Mesenchymal stem cell (in vitro differentiated cells and primary cell): ENCODE measurements at regions not wholly inside any gene's neighbourhood (a gene's known extent, or its start where the extent isn't known, plus 50 kb on each side); places are given as distances from the start of the nearest gene placed in this dataset.

Experiments
- DNase-seq: peaks from one replicate; pipeline ENCODE4 v3.0.0-alpha.2; 2013
- H2AFZ ChIP-seq: one replicate; pipeline ENCODE4 v1.6.1; 2013; ENCODE audit warnings: low read depth, mild to moderate bottlenecking, control low read depth, inconsistent platforms, low read length, moderate library complexity
- H2AK5ac ChIP-seq: 2 replicates; pipeline ENCODE4 v1.6.1; 2013; ENCODE audit warnings: low read length, moderate library complexity, mild to moderate bottlenecking, inconsistent platforms; ENCODE audit not compliant: severe bottlenecking
- H2BK120ac ChIP-seq: one replicate; pipeline ENCODE4 v1.6.1; 2013; ENCODE audit warnings: low read depth, mild to moderate bottlenecking, inconsistent platforms, low read length, moderate library complexity
- H2BK12ac ChIP-seq, 2 experiments: one replicate each; pipeline ENCODE4 v1.6.1; 2013; ENCODE audit warnings: inconsistent platforms in 2 of 2, low read length in 2 of 2, mild to moderate bottlenecking in 2 of 2, moderate library complexity in 2 of 2, control low read depth in 1 of 2
- H2BK15ac ChIP-seq: one replicate; pipeline ENCODE4 v1.6.1; 2013; ENCODE audit warnings: mild to moderate bottlenecking, low read depth, inconsistent platforms; ENCODE audit not compliant: poor library complexity, severe bottlenecking
- H2BK5ac ChIP-seq: 2 replicates; pipeline ENCODE4 v1.6.1; 2013; ENCODE audit warnings: low read depth, mild to moderate bottlenecking, low read length, control low read depth, inconsistent platforms; ENCODE audit not compliant: poor library complexity, severe bottlenecking
- H3K14ac ChIP-seq, 2 experiments: one replicate each; pipeline ENCODE4 v1.6.1; 2013; ENCODE audit warnings: inconsistent platforms in 2 of 2, low read length in 2 of 2, control low read depth in 1 of 2, mild to moderate bottlenecking in 1 of 2, moderate library complexity in 1 of 2
- H3K18ac ChIP-seq, 2 experiments: one replicate each; pipeline ENCODE4 v1.6.1; 2013; ENCODE audit warnings: inconsistent platforms in 2 of 2, low read length in 2 of 2, control low read depth in 1 of 2, low read depth in 1 of 2, mild to moderate bottlenecking in 1 of 2
- H3K23ac ChIP-seq, 2 experiments: one replicate each; pipeline ENCODE4 v1.6.1; 2013; ENCODE audit warnings: inconsistent platforms in 2 of 2, low read length in 2 of 2, mild to moderate bottlenecking in 2 of 2, moderate library complexity in 2 of 2, control low read depth in 1 of 2
- H3K27ac ChIP-seq: 2 replicates; pipeline ENCODE4 v1.5.1; 2013; ENCODE audit warnings: mild to moderate bottlenecking, moderate library complexity, low read length, control low read depth, inconsistent platforms; ENCODE audit not compliant: poor library complexity, severe bottlenecking
- H3K27me3 ChIP-seq, 2 experiments: 2 replicates each; pipeline versions ENCODE4 v1.6.1 to v1.7.0; 2013; ENCODE audit warnings: low read length in 2 of 2, mild to moderate bottlenecking in 2 of 2, moderate library complexity in 2 of 2, control low read depth in 1 of 2, inconsistent platforms in 1 of 2; ENCODE audit not compliant: control insufficient read depth in 1 of 2, insufficient read depth in 1 of 2
- H3K36me3 ChIP-seq, 2 experiments: 2 replicates each; pipeline versions ENCODE4 v1.6.1 to v1.7.0; 2013; ENCODE audit warnings: low read length in 2 of 2, control low read depth in 1 of 2, inconsistent platforms in 1 of 2, low read depth in 1 of 2, mild to moderate bottlenecking in 1 of 2; ENCODE audit not compliant: insufficient read depth in 2 of 2, control insufficient read depth in 1 of 2
- H3K4ac ChIP-seq, 2 experiments: one replicate each; pipeline ENCODE4 v1.6.1; 2013; ENCODE audit warnings: inconsistent platforms in 2 of 2, low read length in 2 of 2, mild to moderate bottlenecking in 2 of 2, moderate library complexity in 2 of 2, control low read depth in 1 of 2, low read depth in 1 of 2
- H3K4me1 ChIP-seq: 2 replicates; pipeline ENCODE4 v1.6.1; 2013; ENCODE audit warnings: low read depth, low read length, control low read depth; ENCODE audit not compliant: control insufficient read depth, insufficient read depth
- H3K4me2 ChIP-seq: 2 replicates; pipeline ENCODE4 v1.6.1; 2013; ENCODE audit warnings: low read length, mild to moderate bottlenecking, inconsistent platforms; ENCODE audit not compliant: poor library complexity, severe bottlenecking
- H3K4me3 ChIP-seq, 2 experiments: 2 replicates each; pipeline versions ENCODE4 v1.5.1 to v1.7.0; 2013; ENCODE audit warnings: low read length in 2 of 2, mild to moderate bottlenecking in 2 of 2, control low read depth in 1 of 2, low read depth in 1 of 2; ENCODE audit not compliant: insufficient read depth in 1 of 2
- H3K79me1 ChIP-seq: replicated peaks from 2 replicates; pipeline ENCODE4 v1.6.1; 2013; ENCODE audit warnings: mild to moderate bottlenecking, control low read depth, low read length, inconsistent platforms; ENCODE audit not compliant: poor library complexity, severe bottlenecking
- H3K9ac ChIP-seq: 2 replicates; pipeline ENCODE4 v1.7.0; 2013; ENCODE audit warnings: mild to moderate bottlenecking, low read length, moderate library complexity
- H3K9me3 ChIP-seq: 2 replicates; pipeline ENCODE4 v1.7.0; 2013; ENCODE audit warnings: mild to moderate bottlenecking, low read length; ENCODE audit not compliant: control insufficient read depth
- H4K8ac ChIP-seq: one replicate; pipeline ENCODE4 v1.6.1; 2013; ENCODE audit warnings: inconsistent platforms, mild to moderate bottlenecking, low read length, moderate library complexity
- H4K91ac ChIP-seq: one replicate; pipeline ENCODE4 v1.6.1; 2013; ENCODE audit warnings: mild to moderate bottlenecking, low read length, inconsistent platforms
- WGBS: methylation state at CpG from one replicate; pipeline ENCODE4 v1.1.7; 2013; ENCODE audit warnings: mixed read lengths; 5-methylcytosine and 5-hydroxymethylcytosine counted together

DNA sequence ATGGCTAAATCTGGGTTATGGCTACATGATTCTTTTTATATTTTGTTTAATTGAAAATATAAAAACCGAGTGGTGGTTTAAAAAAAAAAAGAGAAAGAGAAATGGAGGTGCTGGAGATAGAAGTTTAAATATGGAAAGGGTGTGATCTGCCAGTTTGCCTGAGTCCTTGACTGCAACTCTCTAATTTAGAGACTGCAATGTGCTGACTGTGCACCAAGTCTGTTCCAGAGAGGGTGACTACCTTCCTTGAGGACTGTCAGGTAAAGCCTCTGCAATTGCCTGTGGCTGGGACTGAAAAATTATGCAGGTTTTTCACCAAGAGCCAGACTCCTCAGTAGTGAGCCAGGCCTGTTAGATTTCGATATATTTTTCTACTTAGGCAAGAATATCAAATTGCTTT is 1326.3 kb downstream of the BRINP3 start:
- Histone ChIP-seq H3K79me1 (no peaks in the 10 kb centered on the region), H2AK5ac (no peak overlapping the region), H2AFZ (no peak overlapping the region), H2BK15ac (no peak overlapping the region), H3K27me3 (no peaks in the 10 kb centered on the region), H3K4me2 (no peak overlapping the region), H3K4me3 (no peak overlapping the region), H4K8ac (no peak overlapping the region), H2BK12ac (no peak overlapping the region), H2BK120ac (no peak overlapping the region), H3K4ac (no peak overlapping the region), H3K23ac (no peak overlapping the region), H3K27ac (no peak overlapping the region), H3K4me1 (no peaks in the 10 kb centered on the region), H4K91ac (no peak overlapping the region), H3K14ac (no peak overlapping the region), H3K9me3 (peaks cover 5% of the 10 kb centered on the region), H3K36me3 (no peaks in the 10 kb centered on the region), H2BK5ac (no peak overlapping the region), H3K18ac (no peak overlapping the region), H3K9ac (no peak overlapping the region)
- DNase-seq = no peak
- WGBS = 52% methylated on average over 1 of the region's 2 CpGs

DNA sequence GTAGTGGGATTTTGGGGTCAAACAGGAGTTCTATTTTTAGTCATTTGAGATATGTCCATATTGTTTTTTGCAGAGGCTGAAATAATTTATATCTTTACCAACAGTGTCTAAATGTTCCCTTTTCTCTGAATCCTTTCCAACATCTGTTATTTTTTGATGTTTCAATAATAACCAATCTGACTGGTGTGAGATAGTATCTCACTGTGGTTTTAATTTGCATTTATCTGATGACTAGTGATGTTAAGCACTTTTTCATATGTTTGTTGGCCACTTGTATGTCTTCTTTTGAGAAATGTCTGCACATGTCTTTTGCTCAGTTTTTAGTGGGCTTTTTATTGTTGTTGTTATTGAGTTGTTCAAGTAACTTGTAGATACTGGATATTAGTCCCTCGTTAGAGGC is 1325.0 kb downstream of the BRINP3 start:
- H3K9ac ChIP-seq = no peak overlapping the region
- H3K9me3 ChIP-seq = peaks cover 5% of the 10 kb centered on the region
- H4K8ac ChIP-seq = no peak overlapping the region
- no peak overlapping the region for H2AK5ac ChIP-seq
- no peak overlapping the region for H2BK5ac ChIP-seq
- 85% methylated on average over 1 of the region's 1 CpG for WGBS
- DNase-seq = no peak
- H3K79me1 ChIP-seq = no peaks in the 10 kb centered on the region
- no peak overlapping the region for H3K27ac ChIP-seq
- no peak overlapping the region for H3K14ac ChIP-seq
- H3K18ac ChIP-seq = no peak overlapping the region
- no peak overlapping the region for H3K23ac ChIP-seq
- H3K36me3 ChIP-seq = no peaks in the 10 kb centered on the region
- H3K27me3 ChIP-seq = no peaks in the 10 kb centered on the region
- H3K4ac ChIP-seq = no peak overlapping the region
- H2BK12ac ChIP-seq = no peak overlapping the region
- no peak overlapping the region for H2BK120ac ChIP-seq
- no peak overlapping the region for H3K4me3 ChIP-seq
- no peak overlapping the region for H3K4me2 ChIP-seq
- no peak overlapping the region for H2BK15ac ChIP-seq
- no peak overlapping the region for H2AFZ ChIP-seq
- H4K91ac ChIP-seq = no peak overlapping the region
- no peaks in the 10 kb centered on the region for H3K4me1 ChIP-seq

DNA sequence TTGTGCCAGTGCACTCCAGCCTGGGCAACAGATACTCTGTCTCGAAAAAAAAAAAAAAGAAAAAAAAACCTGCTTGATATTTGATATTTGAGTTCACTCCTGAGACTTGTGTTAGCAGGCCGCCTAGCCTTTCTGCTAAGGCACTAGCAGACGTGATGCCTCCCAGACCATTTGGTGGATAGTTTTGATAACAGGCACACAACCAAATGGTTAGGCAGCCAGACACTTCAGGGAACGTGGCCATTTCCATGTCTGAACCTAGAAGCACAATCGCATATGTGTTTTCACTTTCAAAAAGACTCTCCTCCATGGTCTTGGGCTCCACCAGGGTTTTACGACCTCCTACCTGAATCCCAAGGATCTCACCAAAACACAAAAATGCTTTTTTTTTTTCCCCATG is 1319.5 kb downstream of the BRINP3 start:
- WGBS = 60% methylated on average over 5 of the region's 6 CpGs
- no peak overlapping the region for H2BK12ac ChIP-seq

DNA sequence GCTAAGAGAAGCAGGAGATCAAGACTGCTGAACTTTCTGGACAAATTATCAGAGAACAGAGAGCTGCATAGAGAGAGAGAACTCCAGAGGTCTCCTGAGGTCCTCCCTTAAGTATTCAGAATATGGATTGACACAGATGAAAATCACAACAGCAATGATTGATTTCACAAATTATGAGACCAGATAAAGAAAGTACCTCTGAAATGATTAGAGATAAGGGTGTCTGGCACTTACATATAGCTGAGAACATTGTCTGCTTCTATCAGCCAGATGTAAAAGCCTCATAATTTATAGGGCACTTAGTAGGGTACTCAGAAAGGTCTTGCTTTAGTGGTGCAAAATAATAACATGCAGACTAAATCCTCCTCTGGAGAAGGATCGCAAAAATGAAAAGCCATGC is 1301.8 kb downstream of the BRINP3 start:
- WGBS = no CpG with 5 or more reads among the region's 1 CpG
- Histone ChIP-seq H3K14ac (no peak overlapping the region), H3K27ac (no peak overlapping the region), H2BK5ac (no peak overlapping the region), H3K4me1 (no peaks in the 10 kb centered on the region), H2AFZ (no peak overlapping the region), H3K4me3 (no peak overlapping the region), H3K23ac (no peak overlapping the region), H2AK5ac (no peak overlapping the region), H4K91ac (no peak overlapping the region), H3K4ac (no peak overlapping the region), H3K9ac (no peak overlapping the region), H3K9me3 (peaks cover 4% of the 10 kb centered on the region), H3K27me3 (no peaks in the 10 kb centered on the region), H4K8ac (no peak overlapping the region), H3K79me1 (no peaks in the 10 kb centered on the region), H2BK12ac (no peak overlapping the region), H3K36me3 (no peaks in the 10 kb centered on the region), H2BK15ac (no peak overlapping the region), H3K18ac (no peak overlapping the region), H2BK120ac (no peak overlapping the region), H3K4me2 (no peak overlapping the region)
- DNase-seq = no peak

More for the DNA sequence above, 1319.5 kb downstream of the BRINP3 start:
- no peak overlapping the region for H4K8ac ChIP-seq
- no peaks in the 10 kb centered on the region for H3K36me3 ChIP-seq
- no peak overlapping the region for H2AFZ ChIP-seq
- no peak overlapping the region for H2BK120ac ChIP-seq
- H3K9me3 ChIP-seq = peaks cover 5% of the 10 kb centered on the region
- H3K4me1 ChIP-seq = no peaks in the 10 kb centered on the region
- H3K79me1 ChIP-seq = no peaks in the 10 kb centered on the region
- no peak overlapping the region for H4K91ac ChIP-seq
- H3K18ac ChIP-seq = no peak overlapping the region
- H3K27ac ChIP-seq = no peak overlapping the region
- H2AK5ac ChIP-seq = no peak overlapping the region
- no peak for DNase-seq
- H3K27me3 ChIP-seq = no peaks in the 10 kb centered on the region
- H3K9ac ChIP-seq = no peak overlapping the region
- no peak overlapping the region for H3K4me3 ChIP-seq
- no peak overlapping the region for H3K4me2 ChIP-seq
- H2BK5ac ChIP-seq = no peak overlapping the region
- no peak overlapping the region for H3K4ac ChIP-seq
- H3K14ac ChIP-seq = no peak overlapping the region
- no peak overlapping the region for H3K23ac ChIP-seq
- H2BK15ac ChIP-seq = no peak overlapping the region
